WERI-Rb-1 (cell line): ENCODE measurements at regions not wholly inside any gene's neighbourhood (a gene's known extent, or its start where the extent isn't known, plus 50 kb on each side); places are given as distances from the start of the nearest gene placed in this dataset.

Source experiments
- DNase-seq: peaks from one replicate; pipeline ENCODE4 v3.0.0-alpha.2; 2020
- H3K27ac ChIP-seq: fragments of 250-450 bp; sonication (Bioruptor Pico); 2 replicates; pipeline ENCODE4 v1.5.1; 2020; ENCODE audit warnings: mild to moderate bottlenecking, moderate library complexity
- H3K27me3 ChIP-seq: fragments of 250-450 bp; sonication (Bioruptor Pico); 2 replicates; pipeline ENCODE4 v1.5.1; 2021; ENCODE audit warnings: mild to moderate bottlenecking, low read depth, moderate library complexity; ENCODE audit not compliant: insufficient read depth, severe bottlenecking
- H3K36me3 ChIP-seq: fragments of 250-450 bp; sonication (Bioruptor Pico); 2 replicates; pipeline ENCODE4 v1.5.1; 2020; ENCODE audit warnings: mild to moderate bottlenecking, moderate library complexity
- H3K4me3 ChIP-seq: 2 replicates; pipeline ENCODE4 v1.5.1; 2011; ENCODE audit warnings: low read depth, mild to moderate bottlenecking, control low read depth, low read length
- H3K9me3 ChIP-seq: fragments of 250-450 bp; sonication (Bioruptor Pico); 2 replicates; pipeline ENCODE4 v1.5.1; 2021; ENCODE audit warnings: mild to moderate bottlenecking, moderate library complexity; ENCODE audit not compliant: severe bottlenecking
- CTCF ChIP-seq: IDR thresholded peaks from 2 replicates; pipeline ENCODE4 v1.5.1; 2011; ENCODE audit warnings: low read depth, mild to moderate bottlenecking, control low read depth, inconsistent platforms, low read length

GRCh38 chr7:45240926-45241325 is 83.3 kb downstream of the RAMP3 start:
- TF ChIP-seq CTCF, result no peak
- Histone ChIP-seq H3K27ac (no peak overlapping the region), H3K36me3 (no peaks in the 10 kb centered on the region), H3K4me3 (no peak overlapping the region), H3K9me3 (no peaks in the 10 kb centered on the region), H3K27me3 (no peaks in the 10 kb centered on the region)
- no peak for DNase-seq

- Histone ChIP-seq H3K4me3 (no peak overlapping the region), H3K9me3 (no peaks in the 10 kb centered on the region), H3K27ac (no peak overlapping the region), H3K36me3 (no peaks in the 10 kb centered on the region), H3K27me3 (no peaks in the 10 kb centered on the region)
- TF ChIP-seq CTCF, result no peak
- DNase-seq, result no peak
Measured at GRCh38 chr7:45241339-45242109, 83.9 kb downstream of the RAMP3 start.

GRCh38 chr7:45242261-45242660 is 84.7 kb downstream of the RAMP3 start:
- Histone ChIP-seq H3K27me3 (no peaks in the 10 kb centered on the region), H3K27ac (no peak overlapping the region), H3K36me3 (no peaks in the 10 kb centered on the region), H3K9me3 (no peaks in the 10 kb centered on the region), H3K4me3 (no peak overlapping the region)
- no peak for DNase-seq
- no peak for TF ChIP-seq CTCF

- Histone ChIP-seq H3K36me3 (no peaks in the 10 kb centered on the region), H3K4me3 (no peak overlapping the region), H3K27ac (no peak overlapping the region), H3K27me3 (no peaks in the 10 kb centered on the region), H3K9me3 (no peaks in the 10 kb centered on the region)
- no peak for DNase-seq
- no peak for TF ChIP-seq CTCF
Measured at GRCh38 chr7:45242698-45243097, 85.1 kb downstream of the RAMP3 start.

- DNase-seq, result no peak
- Histone ChIP-seq H3K9me3 (no peaks in the 10 kb centered on the region), H3K27ac (no peak overlapping the region), H3K27me3 (no peaks in the 10 kb centered on the region), H3K36me3 (no peaks in the 10 kb centered on the region), H3K4me3 (no peak overlapping the region)
- no peak for TF ChIP-seq CTCF
Measured at GRCh38 chr7:45244981-45245380, 87.4 kb downstream of the RAMP3 start.

- no peak overlapping the region for H3K27ac ChIP-seq
- DNase-seq, result no peak
- no peaks in the 10 kb centered on the region for H3K9me3 ChIP-seq
- no peaks in the 10 kb centered on the region for H3K36me3 ChIP-seq
- no peak for TF ChIP-seq CTCF
- H3K4me3 ChIP-seq, result no peak overlapping the region
- H3K27me3 ChIP-seq, result no peaks in the 10 kb centered on the region
Measured at GRCh38 chr7:45246339-45246738, 88.7 kb downstream of the RAMP3 start.
